HCT116 (cell line): ENCODE measurements at regions not wholly inside any gene's neighbourhood (a gene's known extent, or its start where the extent isn't known, plus 50 kb on each side); places are given as distances from the start of the nearest gene placed in this dataset.

Experiments
- ATAC-seq: fragments of 200-7000 bp; cut with Tn5 transposase; 2 replicates; pipeline ENCODE4 v1.9.1; 2020; ENCODE audit warnings: mild to moderate bottlenecking, moderate library complexity
- BruUV-seq: library from RNA; stranded (reverse); fragments of 400-500 nt; replicated peaks from 2 replicates; lab custom pipeline; 2021; lab: Mats Ljungman, UMichigan
- CTCF ChIA-PET: fragments of 300-600 bp; sonication (Branson Sonifier 250); formaldehyde crosslinking; loops from one replicate; lab custom pipeline; 2021; ENCODE audit warnings: antibody characterized with exemption; lab: Charles Lee
- POLR2A ChIA-PET: fragments of 300-600, 350-600 bp; sonication (Branson Sonifier 250); formaldehyde crosslinking; loops from one replicate; lab custom pipeline; 2021; ENCODE audit warnings: antibody characterized with exemption; lab: Charles Lee
- RAD21 ChIA-PET, 2 experiments: fragments of 300-600 bp; sonication (Branson Sonifier 250); formaldehyde crosslinking; loops; one replicate each; lab custom pipeline; 2023; ENCODE audit warnings: low total read pairs in 2 of 2; ENCODE audit not compliant: uncharacterized antibody in 2 of 2, unreplicated experiment in 2 of 2, low non-redundant PET in 1 of 2; lab: Charles Lee
- DNase-seq: peaks from one replicate; pipeline ENCODE4 v3.0.0-alpha.2; 2010; ENCODE audit warnings: low read depth, low spot score
- H2AFZ ChIP-seq: fragments of 200-600 bp; shearing (Covaris generic), sonication (generic); 2 replicates; pipeline ENCODE4 v1.6.1; 2017; ENCODE audit warnings: low read depth, mixed run types, mixed read lengths, antibody characterized with exemption, low read length; ENCODE audit not compliant: poor library complexity, severe bottlenecking
- H3K27ac ChIP-seq: 2 replicates; pipeline ENCODE4 v1.5.1; 2012; ENCODE audit warnings: low read depth, low read length
- H3K27me3 ChIP-seq: fragments of 200-600 bp; sonication (generic); 2 replicates; pipeline ENCODE4 v1.6.1; 2016; ENCODE audit warnings: mixed run types, low read length, mixed read lengths; ENCODE audit not compliant: insufficient read depth
- H3K36me3 ChIP-seq, 2 experiments: fragments of 200-500 bp in 1 of 2; fragments of 200-600 bp in 1 of 2; sonication (Bioruptor generic) in 1 of 2; sonication (generic) in 1 of 2; 2 replicates each; pipeline versions ENCODE4 v1.5.1 to v1.6.1; 2014 to 2016; ENCODE audit warnings: low read length in 2 of 2, inconsistent platforms in 1 of 2, mixed read lengths in 1 of 2, mixed run types in 1 of 2; ENCODE audit not compliant: insufficient read depth in 2 of 2, control insufficient read depth in 1 of 2
- H3K4me1 ChIP-seq, 2 experiments: fragments of 200-600 bp in 1 of 2; sonication (generic) in 1 of 2; 2 replicates each; pipeline versions ENCODE4 v1.5.1 to v1.6.1; 2012 to 2017; ENCODE audit warnings: low read length in 2 of 2, inconsistent platforms in 1 of 2, mild to moderate bottlenecking in 1 of 2, mixed read lengths in 1 of 2, mixed run types in 1 of 2, moderate library complexity in 1 of 2; ENCODE audit not compliant: insufficient read depth in 2 of 2, control insufficient read depth in 1 of 2
- H3K4me2 ChIP-seq: fragments of 200-600 bp; sonication (generic); 2 replicates; pipeline ENCODE4 v1.6.1; 2017; ENCODE audit warnings: mixed run types, low read length, mixed read lengths
- H3K4me3 ChIP-seq, 2 experiments: fragments of 200-600 bp in 1 of 2; sonication (generic) in 1 of 2; replicated peaks in 1 of 2; 2 replicates each; pipeline ENCODE4 v1.5.1; 2011 to 2016; ENCODE audit warnings: low read length in 2 of 2, control low read depth in 1 of 2, low read depth in 1 of 2, mild to moderate bottlenecking in 1 of 2, mixed read lengths in 1 of 2, mixed run types in 1 of 2
- H3K79me2 ChIP-seq: fragments of 200-600 bp; sonication (generic); 2 replicates; pipeline ENCODE4 v1.6.1; 2017; ENCODE audit warnings: mild to moderate bottlenecking, mixed run types, low read length, moderate library complexity, mixed read lengths; ENCODE audit not compliant: insufficient read depth
- H3K9ac ChIP-seq: fragments of 200-600 bp; sonication (generic); 2 replicates; pipeline ENCODE4 v1.6.1; 2016; ENCODE audit warnings: low read length, mixed read lengths
- H3K9me2 ChIP-seq: fragments of 200-600 bp; sonication (generic), shearing (Covaris generic); 2 replicates; pipeline ENCODE4 v1.6.1; 2017; ENCODE audit warnings: mixed run types, mild to moderate bottlenecking, moderate library complexity; ENCODE audit not compliant: insufficient read depth
- H3K9me3 ChIP-seq, 2 experiments: fragments of 200-500 bp in 1 of 2; fragments of 200-600 bp in 1 of 2; sonication (Bioruptor generic) in 1 of 2; sonication (generic) in 1 of 2; 2 replicates each; pipeline ENCODE4 v1.6.1; 2014 to 2017; ENCODE audit warnings: low read length in 2 of 2, mixed read lengths in 2 of 2, inconsistent platforms in 1 of 2, low read depth in 1 of 2, mild to moderate bottlenecking in 1 of 2, mixed run types in 1 of 2, moderate library complexity in 1 of 2; ENCODE audit not compliant: control insufficient read depth in 1 of 2, insufficient read depth in 1 of 2
- H4K20me1 ChIP-seq: fragments of 200-600 bp; sonication (generic), shearing (Covaris generic); 2 replicates; pipeline ENCODE4 v1.6.1; 2017; ENCODE audit warnings: mixed run types, mild to moderate bottlenecking, moderate library complexity; ENCODE audit not compliant: insufficient read depth
- CEBPB ChIP-seq: IDR thresholded peaks from 2 replicates; pipeline ENCODE4 v1.6.1; 2012; ENCODE audit warnings: low read depth
- EGR1 ChIP-seq: IDR thresholded peaks from 2 replicates; pipeline ENCODE4 v1.6.1; 2012; ENCODE audit warnings: low read depth
- ELF1 ChIP-seq: IDR thresholded peaks from 2 replicates; pipeline ENCODE4 v1.6.1; 2012; ENCODE audit warnings: low read depth, borderline replicate concordance
- EZH2 ChIP-seq: fragments of 200-600 bp; sonication (generic); IDR thresholded peaks from 2 replicates; pipeline ENCODE4 v1.6.1; 2017; ENCODE audit warnings: antibody characterized with exemption, mixed run types
- EZH2phosphoT487 ChIP-seq: fragments of 200-600 bp; IDR thresholded peaks from 2 replicates; pipeline ENCODE4 v1.6.1; 2018; ENCODE audit warnings: antibody characterized with exemption, borderline replicate concordance
- FOSL1 ChIP-seq: IDR thresholded peaks from 2 replicates; pipeline ENCODE4 v1.6.1; 2012; ENCODE audit warnings: low read depth
- JUND ChIP-seq: IDR thresholded peaks from 2 replicates; pipeline ENCODE4 v1.6.1; 2012
- POLR2AphosphoS5 ChIP-seq: IDR thresholded peaks from 2 replicates; pipeline ENCODE4 v1.6.1; 2011; ENCODE audit warnings: mild to moderate bottlenecking, low read depth, low read length, moderate library complexity
- RAD21 ChIP-seq: IDR thresholded peaks from 2 replicates; pipeline ENCODE4 v1.6.1; 2012; ENCODE audit warnings: low read depth, mild to moderate bottlenecking
- intact Hi-C: fragments of 100-400 bp; cut with micrococcal nuclease; formaldehyde crosslinking; loops from 2 replicates; pipeline ENCODE4 v1.10.0; 2022
- TF ChIP-seq, protein P1 (sequence below), 3 experiments: fragments of 200-600 bp in 1 of 3; sonication (generic) in 1 of 3; IDR thresholded peaks in 2 of 3; conservative IDR thresholded peaks in 1 of 3; 2 replicates each; pipeline ENCODE4 v1.5.1; 2012 to 2017; ENCODE audit warnings: low read depth in 2 of 3, low read length in 2 of 3, antibody characterized with exemption in 1 of 3, borderline replicate concordance in 1 of 3, control low read depth in 1 of 3, mild to moderate bottlenecking in 1 of 3, mixed read lengths in 1 of 3, mixed run types in 1 of 3, moderate library complexity in 1 of 3; ENCODE audit not compliant: insufficient read depth in 1 of 3

DNA sequence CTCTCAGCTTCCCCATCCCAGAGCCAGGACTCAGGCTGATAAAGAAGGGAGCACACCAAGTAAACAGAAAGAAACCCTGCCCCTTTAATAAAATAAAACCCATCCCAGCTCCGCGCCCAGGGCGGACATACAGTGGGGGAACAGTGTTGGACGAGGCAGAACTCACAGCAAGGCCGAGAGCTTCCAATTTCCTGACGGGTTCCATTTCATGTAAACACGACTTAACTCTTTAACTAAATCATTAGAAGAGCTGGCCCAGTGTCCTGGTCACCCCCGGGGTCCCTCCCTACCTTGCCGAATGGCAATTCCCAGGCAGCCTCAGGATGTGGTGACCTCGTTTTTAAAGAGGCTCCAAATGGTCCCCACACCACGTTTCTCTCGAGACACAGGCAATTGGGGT lies 340.7 kb downstream of the FOXL1 start (continued):
- TF ChIP-seq, protein P1, sequence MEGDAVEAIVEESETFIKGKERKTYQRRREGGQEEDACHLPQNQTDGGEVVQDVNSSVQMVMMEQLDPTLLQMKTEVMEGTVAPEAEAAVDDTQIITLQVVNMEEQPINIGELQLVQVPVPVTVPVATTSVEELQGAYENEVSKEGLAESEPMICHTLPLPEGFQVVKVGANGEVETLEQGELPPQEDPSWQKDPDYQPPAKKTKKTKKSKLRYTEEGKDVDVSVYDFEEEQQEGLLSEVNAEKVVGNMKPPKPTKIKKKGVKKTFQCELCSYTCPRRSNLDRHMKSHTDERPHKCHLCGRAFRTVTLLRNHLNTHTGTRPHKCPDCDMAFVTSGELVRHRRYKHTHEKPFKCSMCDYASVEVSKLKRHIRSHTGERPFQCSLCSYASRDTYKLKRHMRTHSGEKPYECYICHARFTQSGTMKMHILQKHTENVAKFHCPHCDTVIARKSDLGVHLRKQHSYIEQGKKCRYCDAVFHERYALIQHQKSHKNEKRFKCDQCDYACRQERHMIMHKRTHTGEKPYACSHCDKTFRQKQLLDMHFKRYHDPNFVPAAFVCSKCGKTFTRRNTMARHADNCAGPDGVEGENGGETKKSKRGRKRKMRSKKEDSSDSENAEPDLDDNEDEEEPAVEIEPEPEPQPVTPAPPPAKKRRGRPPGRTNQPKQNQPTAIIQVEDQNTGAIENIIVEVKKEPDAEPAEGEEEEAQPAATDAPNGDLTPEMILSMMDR (IDR thresholded peaks at IDR 0.05 in 2 of 3, conservative IDR thresholded peaks at IDR 0.05 in 1 of 3; ENCODE audit: borderline replicate concordance in 1 of 3, insufficient read depth in 1 of 3, low read depth in 2 of 3, low read length in 2 of 3) = no peak
- TF ChIP-seq JUND (no peak), FOSL1 (no peak), RAD21 (no peak)

DNA sequence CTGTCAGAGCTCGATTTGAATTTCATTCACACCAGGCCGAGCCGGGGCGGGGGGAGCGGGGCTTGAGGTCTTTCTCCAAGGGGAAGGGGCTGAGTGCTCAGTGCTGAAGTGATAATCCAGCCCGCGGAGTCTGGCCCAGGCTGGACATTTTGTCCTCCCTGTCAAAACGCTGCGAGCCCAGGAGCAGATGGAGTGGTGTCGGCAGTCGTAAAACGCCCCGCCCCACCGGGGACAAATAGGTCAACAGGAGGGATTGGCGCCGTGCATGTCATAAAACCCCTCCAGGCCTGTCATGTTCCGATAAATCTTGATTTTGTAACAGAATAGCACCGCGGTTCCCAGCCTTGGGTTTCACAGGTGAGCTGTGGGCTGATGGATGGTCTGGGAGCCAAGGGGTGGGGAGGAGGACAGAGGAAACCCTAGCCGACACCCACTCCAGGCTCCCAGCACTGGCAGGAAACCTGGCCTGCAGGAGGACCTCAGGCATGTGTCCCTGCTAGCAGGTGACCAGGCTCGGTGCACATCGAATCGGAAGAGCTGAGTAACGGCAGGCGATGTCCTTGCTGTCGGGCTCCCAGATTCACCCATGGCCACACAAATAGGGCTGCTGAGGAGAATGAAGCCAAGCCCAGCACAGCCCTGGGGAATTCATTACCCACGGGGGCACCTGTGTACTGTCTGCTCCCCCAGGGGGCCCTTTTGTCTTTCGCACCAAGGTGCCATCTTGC lies 341.4 kb downstream of the FOXL1 start:
- H3K36me3 ChIP-seq = no peaks in the 10 kb centered on the region
- H3K4me1 ChIP-seq = no peaks in the 10 kb centered on the region
- no peaks in the 10 kb centered on the region for H3K9me3 ChIP-seq
- H2AFZ ChIP-seq = no peak overlapping the region
- H3K27me3 ChIP-seq = peaks cover 39% of the 10 kb centered on the region
- H3K9ac ChIP-seq = no peak overlapping the region
- TF ChIP-seq RAD21 (no peak), ELF1 (no peak), JUND (no peak), EGR1 (no peak), EZH2phosphoT487 (no peak), EZH2 (no peak), POLR2AphosphoS5 (no peak), FOSL1 (no peak), CEBPB (no peak)
- TF ChIP-seq, all 23 proteins: peak for 0
- intact Hi-C loops = no loop called here
- BruUV-seq = no TSS peak
- ATAC-seq (no peak), DNase-seq (no peak)
- H3K9me2 ChIP-seq = no peaks in the 10 kb centered on the region
- H3K79me2 ChIP-seq = no peaks in the 10 kb centered on the region
- ChIA-PET CTCF (no interaction called here), POLR2A (no interaction called here), RAD21 (no interaction called here)
- no peaks in the 10 kb centered on the region for H4K20me1 ChIP-seq
- no peak overlapping the region for H3K27ac ChIP-seq
- no peak overlapping the region for H3K4me3 ChIP-seq
- H3K4me2 ChIP-seq = no peak overlapping the region
